DMS53 (cell line): ENCODE measurements at regions not wholly inside any gene's neighbourhood (a gene's known extent, or its start where the extent isn't known, plus 50 kb on each side); places are given as distances from the start of the nearest gene placed in this dataset.
"Not testable (repeated sequence)": the region's sequence is repeated elsewhere in the genome, so short reads cannot be mapped to it uniquely, and the experiment has no call there.

Experiments
- DNase-seq: peaks from one replicate; lab custom pipeline; 2025; lab: John Stamatoyannopoulos, UW

DNA sequence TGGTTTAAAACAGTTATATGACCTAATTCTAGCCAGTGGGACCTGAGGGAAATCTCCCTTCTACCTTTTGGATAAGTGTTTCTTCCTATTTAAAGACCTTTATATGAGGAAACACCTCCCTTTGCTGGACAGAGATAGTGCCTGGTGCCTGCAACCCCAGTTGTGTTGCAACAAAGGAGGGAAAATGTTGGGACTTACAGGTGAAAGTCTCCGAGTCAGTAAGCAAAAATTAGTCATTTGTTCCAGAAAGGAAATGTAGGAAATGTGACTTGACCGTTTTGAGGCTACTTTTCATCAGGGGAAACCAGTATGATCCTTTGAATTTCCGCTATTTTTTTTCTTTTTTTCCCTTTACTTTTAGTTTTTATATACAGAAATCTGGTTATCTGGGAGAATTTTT, 165.5 kb downstream of the DKK1 start:
- no peak for DNase-seq

GRCh38 chr10:52481986-52482555, 168.0 kb downstream of the DKK1 start:
- DNase-seq = no peak

DNA sequence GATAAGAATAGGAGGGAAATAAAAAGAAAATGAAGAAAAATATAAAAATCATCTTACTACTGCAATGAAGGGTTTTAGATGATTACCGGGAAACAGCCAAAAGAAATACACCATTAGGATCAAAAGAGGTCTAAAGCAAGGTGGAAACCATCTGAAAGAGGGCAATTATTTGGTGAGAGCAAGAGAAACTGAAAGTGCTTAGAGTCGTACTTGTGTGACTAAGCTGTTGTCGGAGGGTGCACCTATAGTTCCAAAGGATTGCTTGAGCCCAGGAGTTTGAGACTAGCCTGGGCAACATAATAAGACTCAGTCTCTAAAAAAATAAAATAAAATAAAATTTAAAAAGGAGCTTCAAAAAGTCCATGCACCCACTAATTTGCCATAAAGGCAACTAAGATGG, 169.5 kb downstream of the DKK1 start:
- no peak for DNase-seq

GRCh38 chr10:52484206-52485065, 170.4 kb downstream of the DKK1 start:
- no peak for DNase-seq

DNA sequence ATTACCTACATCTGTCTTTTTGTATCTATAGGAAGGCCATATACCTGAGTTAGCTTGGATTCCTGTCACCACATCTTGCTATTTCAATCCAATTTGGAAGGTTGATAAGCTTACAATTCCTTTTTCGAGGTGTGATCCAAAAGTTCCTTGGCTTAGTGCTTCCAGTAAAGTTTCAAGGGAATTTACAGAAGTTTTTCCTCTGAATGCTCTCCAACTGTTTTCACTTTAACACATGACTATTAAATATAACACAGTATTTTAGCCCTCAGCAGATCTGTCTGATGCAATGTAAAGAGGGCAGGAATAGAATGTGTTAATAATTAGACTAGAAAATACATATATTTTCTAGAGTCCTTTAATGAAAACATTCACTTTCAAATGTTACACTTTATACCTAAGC, 171.4 kb downstream of the DKK1 start:
- no peak for DNase-seq

GRCh38 chr10:52486840-52487611, 172.9 kb downstream of the DKK1 start:
- DNase-seq = no peak

DNA sequence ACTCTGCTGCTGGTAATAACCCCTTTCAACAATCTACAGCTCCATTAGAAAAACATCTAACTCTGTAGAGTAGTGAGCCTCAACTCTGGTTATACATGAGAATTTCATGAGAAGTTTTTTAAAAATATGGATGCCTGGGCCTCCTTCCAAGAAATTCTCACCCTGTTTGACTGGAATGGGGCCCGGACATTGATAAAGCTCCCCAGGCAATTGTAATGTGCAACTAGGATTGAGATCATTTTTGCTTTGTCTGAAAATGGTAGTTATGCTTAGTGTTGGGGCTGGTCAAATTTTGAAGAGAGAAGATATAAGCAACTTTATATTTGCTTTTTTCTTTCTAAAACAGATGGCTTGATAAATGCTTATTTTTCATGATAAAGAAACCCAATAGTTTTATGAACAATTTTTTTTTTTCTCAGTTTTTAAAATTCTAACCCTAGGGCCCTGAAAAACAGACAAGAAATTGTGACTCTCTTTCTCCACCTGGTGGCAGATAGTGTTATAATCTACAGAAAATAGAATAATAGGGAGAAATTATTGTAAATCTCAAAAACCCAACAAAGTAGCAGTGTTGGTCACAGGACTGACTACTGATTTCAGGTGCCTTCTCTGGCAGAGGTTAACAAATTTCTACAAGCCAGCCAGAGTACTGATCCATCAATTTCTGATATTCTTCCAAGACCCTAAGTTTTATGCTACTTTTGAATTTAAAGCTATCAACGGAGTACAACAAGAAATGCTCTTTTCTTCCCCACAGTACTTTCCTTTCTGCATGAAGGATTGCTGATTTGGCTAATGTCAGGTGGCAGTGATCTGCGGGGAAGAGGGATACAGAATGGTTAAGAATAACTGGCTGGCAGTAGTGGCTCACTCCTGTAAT, 174.8 kb downstream of the DKK1 start:
- DNase-seq = peak; percentile 63

GRCh38 chr10:52491246-52491995, 177.3 kb downstream of the DKK1 start:
- DNase-seq = no peak

DNA sequence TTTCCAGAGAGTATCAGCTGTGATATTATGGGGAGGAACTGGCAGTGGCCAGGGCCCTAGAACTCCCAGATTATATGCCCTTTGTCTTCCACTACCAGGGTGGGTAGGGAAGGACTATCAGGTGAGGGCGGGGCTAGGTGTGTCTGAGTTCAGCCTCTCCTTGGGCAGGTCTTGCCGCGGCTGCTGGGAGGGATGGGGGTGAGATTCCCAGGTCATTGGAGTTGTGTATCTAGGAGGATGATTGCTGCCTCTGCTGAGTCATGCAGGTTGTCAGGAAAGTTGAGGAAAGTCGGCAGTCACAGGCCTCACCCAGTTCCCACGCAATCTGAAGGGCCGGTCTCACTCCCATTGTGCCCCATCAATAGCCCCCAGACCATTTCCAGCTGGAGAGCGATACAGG, 185.2 kb downstream of the DKK1 start:
- DNase-seq = no peak

GRCh38 chr10:52500476-52500875, 186.4 kb downstream of the DKK1 start:
- DNase-seq = no peak

GRCh38 chr10:52502237-52502636, 188.2 kb downstream of the DKK1 start:
- no peak for DNase-seq

DNA sequence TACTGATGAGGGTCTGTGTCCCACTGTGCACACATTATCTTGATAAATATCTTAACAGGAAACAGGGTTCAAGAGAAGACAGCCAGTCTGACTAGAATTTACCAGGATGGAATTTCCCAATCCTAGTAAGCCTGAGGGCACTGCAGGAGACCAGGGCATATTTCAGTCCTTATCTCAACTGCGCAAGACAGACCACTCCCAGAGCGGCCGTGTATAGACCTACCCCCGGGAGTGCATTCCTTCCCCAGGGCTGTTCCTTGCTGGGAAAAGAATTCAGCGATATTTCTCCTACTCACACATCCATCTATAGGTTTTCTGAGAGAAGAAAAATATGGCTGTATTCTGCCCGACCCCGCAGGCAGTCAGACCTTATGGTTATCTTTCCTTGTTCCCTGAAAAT, 191.3 kb downstream of the DKK1 start:
- not testable (repeated sequence) for DNase-seq

DNA sequence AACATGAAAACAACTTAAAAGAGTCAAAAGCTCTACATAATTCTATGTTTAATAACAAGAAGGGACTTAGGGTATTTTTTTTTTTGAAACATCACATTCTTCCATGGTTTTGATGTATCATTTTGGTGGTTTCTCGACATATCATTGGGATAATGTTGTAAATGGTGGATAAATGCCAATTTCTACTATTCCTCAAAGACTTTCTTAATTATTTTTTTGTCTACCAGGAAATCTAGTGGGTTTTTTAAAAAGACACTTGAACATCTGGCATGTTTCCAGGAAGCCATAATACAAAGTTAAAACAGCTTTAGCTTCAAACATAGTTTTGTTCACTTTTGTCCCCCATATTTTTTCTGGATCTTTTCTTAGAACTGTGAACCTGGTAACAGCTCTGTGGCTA, 200.4 kb downstream of the DKK1 start:
- no peak for DNase-seq

- DNase-seq = no peak
Measured at GRCh38 chr10:52517012-52517411, 202.9 kb downstream of the DKK1 start.

DNA sequence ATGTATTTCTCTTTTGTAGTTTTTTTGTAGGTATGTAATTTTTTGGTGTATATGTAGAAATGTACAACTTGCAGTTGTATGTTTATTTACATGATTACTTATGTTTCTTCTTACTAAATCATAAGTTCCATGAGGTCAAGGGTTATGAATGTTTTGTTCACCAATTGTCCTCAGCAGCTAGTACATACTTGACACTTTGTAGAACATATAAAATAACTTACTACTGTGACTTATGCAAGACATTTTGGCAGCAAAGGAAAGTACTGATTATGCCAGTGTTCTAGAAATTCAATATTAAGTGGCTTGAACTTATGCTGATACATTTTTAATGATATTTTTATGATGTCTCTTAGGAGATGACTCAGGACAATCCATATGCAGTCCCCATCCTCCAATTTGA, 209.6 kb downstream of the DKK1 start:
- no peak for DNase-seq

DNA sequence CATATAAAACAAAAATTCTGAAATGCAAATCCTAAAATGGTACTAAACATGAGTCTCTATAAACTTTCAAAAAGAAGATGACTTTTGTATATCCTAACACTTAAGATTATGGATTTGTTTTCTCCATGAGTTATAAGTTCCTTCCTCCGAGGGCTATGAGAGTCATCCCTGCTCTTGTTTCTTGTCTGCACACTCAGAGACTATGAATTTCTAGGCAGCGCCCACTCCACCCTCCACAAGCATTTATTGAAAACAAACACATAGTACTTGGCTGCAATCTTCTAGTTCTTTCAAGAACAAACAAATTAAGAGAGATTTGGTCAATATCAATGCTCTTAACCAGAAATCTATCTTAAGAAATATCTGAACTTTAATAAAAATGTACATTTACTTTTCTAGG, 211.7 kb downstream of the DKK1 start:
- DNase-seq = no peak

- no peak for DNase-seq
Measured at GRCh38 chr10:52526251-52526823, 212.3 kb downstream of the DKK1 start.

DNA sequence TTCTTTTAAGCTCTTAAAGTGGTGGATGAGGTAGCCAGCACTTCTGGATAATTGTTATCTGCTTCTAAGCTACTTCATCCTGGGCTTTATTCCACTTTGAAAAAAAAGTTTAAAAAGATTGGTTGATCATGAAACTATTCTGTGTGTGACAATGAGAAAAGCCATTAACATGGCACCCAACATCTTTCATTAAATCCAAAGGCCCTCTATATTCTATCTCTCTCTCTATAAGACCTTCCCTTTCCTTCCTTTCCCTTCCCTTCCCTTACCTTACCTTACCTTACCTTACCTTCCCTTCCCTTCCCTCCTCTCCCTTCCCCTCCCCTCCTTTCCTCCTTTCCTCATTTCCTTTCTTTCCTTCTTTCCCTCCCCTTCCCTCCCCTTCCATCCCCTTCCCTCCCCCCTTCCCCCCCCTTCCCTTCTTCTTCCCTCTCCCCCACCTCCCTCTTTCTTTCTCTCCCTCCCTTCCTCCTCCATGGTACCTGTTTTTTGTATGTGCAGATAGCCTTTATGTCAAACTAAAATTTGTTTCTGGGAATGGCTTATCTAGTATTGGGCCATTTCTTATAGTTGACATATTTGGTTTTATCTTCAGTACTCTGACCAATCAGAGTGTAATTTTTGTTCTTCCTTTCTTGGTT, 218.7 kb downstream of the DKK1 start:
- no peak for DNase-seq

DNA sequence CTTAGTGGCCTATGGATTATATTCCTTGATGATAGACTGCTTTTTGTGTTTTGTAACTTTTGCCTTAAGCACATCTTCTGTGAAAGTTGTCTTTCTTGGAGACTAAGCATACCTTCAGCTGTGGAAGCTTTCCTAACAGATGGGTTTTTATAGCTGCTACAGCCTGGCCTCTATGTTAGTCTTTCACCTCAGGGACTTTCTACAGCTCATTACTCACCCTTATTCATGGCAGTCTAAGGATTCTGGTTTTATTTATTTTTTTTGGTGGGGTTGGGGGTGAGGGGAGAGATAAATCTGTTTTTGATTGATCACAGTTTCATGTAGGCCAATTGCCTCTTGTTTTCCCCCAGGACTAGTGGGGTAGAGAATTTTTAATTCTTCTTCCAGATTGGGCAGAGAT, 219.9 kb downstream of the DKK1 start:
- no peak for DNase-seq

DNA sequence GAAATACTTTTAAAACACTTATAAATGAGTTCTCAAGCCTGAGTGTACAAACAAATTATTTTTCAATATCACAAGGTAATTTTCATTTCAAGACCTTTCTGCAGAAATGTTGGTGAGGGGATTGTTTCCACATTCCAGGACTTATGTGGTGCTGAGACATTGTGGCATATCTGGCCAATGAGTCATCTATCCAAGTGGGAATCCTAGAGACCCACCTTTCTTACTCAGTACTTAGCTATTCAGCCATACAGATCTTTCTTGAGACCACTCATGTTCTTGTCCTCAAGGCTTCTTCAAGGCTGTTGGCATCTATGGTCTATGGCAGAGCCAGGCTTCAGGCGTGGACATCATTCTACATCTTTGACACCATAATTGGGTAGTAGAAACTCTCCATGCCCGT, 225.4 kb downstream of the DKK1 start:
- DNase-seq = no peak
